ENCODE measurements at regions not wholly inside any gene's neighbourhood (a gene's known extent, or its start where the extent isn't known, plus 50 kb on each side); places are given as distances from the start of the nearest gene placed in this dataset.
"Not testable (repeated sequence)": the region's sequence is repeated elsewhere in the genome, so short reads cannot be mapped to it uniquely, and the experiment has no call there.

DNA sequence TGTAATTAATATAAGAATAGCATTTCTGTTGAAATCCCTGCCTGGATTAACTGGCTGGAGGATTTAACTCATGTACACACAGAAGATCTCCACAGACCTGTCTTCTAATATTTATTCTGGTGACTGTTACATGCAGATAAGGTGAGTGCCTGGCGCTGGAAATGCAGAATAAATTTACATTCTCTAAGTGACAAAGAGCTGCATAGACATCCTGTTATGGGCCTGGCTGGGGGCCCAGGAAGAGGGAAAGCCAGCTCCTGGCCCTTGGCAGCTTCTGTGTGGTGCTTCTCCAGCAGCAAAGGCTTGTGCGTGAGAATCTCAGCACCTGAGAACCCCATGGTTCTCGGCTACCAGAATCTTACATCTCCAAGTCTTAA is 446.6 kb downstream of the PTPRU start:
- DNase-seq (ENCODE audit: low spot score): no peak

GRCh38 chr1:29682171-29682918 is 446.0 kb downstream of the PTPRU start:
- DNase-seq (ENCODE audit: low spot score): no peak

GRCh38 chr1:29681416-29681815 is 445.1 kb downstream of the PTPRU start:
- DNase-seq (ENCODE audit: low spot score): not testable (repeated sequence)

DNA sequence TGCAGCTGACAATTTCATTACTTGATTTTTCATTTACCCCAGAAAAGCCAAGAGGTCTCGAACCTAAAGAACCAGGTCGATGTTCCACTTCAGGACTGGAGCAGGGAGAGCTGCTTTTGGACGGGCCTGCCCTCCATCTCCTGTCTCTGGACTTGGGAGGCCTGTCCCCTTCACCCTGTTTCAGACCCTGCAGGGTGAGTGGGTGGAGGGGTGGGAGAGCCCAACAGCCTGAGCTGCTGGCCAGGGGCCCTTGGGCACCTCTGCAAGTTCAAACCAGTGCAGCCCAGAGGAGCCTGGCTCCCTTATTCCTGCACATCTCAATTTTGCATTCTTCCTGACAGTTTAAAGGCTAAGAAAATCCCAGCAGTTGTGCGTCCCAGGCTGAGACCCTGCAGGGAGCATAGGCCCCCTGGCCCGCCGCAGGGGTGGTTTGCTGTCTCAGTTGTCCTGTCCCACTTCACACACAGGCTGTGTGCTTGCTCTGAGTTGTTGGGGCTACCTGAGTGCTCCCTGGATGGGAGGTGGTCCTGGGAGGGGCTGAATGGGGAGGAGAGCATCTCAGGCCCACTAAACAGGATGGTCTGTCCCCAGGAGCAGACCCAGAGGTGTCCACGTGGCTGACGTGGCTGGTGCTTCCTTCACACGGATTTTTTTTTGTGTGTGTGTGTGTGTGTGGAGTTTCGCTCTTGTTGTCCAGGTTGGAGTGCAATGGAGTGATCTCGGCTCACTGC is 443.7 kb downstream of the PTPRU start:
- no peak for DNase-seq (ENCODE audit: low spot score)

GRCh38 chr1:29679316-29679715 is 443.0 kb downstream of the PTPRU start:
- no peak for DNase-seq (ENCODE audit: low spot score)

DNA sequence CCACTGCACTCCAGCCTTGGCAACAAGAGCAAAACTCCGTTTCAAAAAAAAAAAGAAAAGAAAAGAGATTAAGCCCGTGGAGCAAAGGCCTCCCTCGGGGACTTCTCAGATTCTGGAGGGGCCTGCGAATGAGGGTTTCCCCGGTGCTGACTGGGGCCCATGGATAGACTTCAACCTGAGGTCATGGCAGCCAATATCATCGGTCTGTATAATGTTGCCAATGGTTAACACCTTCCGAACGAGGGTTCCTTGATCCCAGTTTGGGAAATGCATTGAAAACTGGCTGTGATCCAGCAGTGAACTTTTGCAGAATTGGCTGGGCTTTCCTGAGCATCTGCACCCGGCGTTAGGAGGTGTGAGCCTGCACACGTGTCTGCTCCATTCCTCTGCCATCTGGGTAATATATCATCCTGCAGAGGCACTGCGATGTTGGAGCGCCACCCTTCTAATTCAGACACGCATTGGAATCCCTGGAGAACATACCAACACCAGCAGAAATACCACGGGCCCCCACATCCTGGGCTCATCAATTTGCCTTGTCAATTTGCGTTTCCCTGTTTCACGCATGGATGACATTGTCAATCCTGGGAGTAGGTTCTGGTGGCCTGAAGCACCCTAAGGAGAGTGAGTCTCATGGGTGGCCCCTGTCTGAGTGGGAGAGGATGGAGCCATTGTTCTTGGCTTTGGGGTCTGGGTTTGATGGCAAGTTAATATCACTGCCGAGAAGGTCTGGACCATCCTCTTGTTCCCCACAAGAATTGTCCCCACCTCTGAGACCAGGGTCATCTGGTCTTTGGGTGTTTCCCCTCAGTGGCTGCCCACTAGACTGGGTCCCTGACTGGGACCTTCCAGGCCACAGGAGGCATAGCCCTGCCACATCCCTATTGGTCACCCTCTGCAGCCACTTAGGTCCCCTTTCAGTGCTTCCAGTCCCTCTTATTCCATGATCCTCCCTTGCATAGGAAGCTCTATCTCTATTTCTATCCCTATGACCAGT is 441.0 kb downstream of the PTPRU start:
- no peak for DNase-seq (ENCODE audit: low spot score)

DNA sequence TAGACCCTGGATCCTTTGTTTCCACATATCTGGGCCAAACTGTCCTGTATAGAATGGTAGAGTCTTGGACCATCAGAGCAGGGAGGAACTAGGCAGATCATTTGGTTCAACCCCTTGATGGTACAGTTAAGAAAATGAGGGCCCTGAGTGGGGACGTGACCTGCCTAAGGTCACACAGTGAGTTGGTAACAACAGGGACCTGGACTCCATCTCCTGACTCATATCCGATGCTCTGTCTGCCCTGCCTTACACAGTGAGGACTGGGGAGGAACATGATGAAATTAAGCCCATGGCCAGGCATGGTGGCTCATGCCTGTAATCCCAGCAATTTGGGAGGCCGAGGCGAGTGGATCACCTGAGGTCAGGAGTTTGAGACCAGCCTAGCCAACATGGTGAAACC is 440.2 kb downstream of the PTPRU start:
- DNase-seq (ENCODE audit: low spot score): no peak

DNA sequence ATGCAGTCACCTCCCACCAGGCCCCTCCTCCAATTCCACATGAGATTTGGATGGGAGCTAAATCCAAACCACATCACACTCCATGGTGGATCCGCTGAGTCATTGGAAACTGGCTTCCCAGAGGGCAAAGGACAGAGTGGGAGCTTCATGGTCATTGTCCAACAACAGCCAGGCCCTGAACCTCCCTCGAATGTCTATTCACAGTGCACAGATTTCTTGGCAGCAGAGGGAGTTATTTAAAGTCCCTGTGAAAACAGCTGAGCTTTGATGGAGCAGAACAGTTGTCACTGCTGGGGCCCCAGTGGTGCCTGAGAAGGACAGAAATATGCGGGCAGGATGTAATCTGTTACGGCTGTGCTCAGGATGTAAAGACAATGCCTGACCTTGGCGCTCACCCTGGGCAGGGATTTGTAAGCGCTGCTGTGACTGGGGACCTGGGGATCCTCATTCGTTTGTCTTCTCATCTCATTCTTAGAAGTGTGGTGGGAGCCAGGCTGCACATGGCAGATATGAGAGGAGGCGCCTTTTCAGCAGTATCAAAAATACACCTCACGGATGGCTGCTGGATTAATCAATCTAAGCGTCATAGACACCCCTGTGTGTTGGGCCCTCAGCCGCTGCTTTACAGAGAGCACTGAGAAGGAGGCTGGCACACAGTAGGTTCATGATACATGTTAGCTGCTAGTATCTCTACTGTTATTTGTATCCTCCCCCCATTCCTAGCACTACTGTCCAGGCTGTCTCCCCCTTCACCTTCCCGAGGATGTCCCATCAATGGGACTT is 439.4 kb downstream of the PTPRU start:
- no peak for DNase-seq (ENCODE audit: low spot score)

DNA sequence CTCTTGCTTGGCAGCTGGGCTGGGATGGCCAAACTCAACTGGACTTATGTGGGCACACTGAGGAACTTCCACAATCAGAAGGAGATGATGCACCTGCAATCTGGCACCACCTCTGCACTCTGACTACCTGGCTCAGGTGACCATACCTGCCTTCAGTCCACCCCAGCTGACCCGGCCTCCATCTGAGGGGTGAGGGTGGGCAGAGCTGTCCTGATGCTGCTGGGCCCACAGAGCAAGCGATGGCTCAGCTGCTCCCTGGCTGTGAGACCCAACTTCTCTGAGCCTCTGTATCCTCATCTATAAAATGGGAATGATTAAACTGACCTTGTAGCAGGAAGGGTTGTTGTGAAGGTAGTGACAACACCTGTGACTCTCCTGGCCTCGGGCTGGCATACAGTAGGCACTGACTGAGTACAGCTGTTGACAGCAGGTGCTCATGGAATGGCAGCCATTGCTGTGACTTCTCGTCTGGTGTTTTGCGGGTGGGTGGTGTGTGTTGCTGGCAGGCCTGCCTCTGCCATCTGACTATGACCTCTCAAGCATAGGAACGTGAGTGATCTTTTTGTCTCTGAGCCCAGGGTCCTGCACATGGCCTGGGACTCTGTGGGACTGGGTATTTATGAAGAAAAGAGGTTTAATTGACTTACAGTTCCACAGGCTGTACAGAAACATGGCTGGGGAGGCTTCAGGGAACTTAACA is 438.5 kb downstream of the PTPRU start:
- no peak for DNase-seq (ENCODE audit: low spot score)

- DNase-seq (ENCODE audit: low spot score): no peak
These were observed 437.6 kb downstream of the PTPRU start for GRCh38 chr1:29673669-29674626.

DNA sequence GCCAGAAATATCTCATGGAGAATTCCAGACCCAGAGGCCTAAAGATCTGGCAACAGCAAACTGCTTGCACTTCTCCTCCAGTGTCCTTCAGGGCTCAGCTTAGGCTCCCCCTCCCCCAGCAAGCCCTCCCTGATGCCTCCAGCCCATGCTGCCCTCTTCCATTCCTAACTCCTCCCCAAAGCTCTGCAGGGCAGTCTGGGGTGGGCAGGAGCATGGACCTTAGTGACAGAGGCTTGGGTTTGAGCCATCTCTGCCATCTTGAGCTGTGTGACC is 436.8 kb downstream of the PTPRU start:
- DNase-seq (ENCODE audit: low spot score): no peak

- DNase-seq (ENCODE audit: low spot score): no peak
These were observed 436.3 kb downstream of the PTPRU start for GRCh38 chr1:29672416-29673227.

DNA sequence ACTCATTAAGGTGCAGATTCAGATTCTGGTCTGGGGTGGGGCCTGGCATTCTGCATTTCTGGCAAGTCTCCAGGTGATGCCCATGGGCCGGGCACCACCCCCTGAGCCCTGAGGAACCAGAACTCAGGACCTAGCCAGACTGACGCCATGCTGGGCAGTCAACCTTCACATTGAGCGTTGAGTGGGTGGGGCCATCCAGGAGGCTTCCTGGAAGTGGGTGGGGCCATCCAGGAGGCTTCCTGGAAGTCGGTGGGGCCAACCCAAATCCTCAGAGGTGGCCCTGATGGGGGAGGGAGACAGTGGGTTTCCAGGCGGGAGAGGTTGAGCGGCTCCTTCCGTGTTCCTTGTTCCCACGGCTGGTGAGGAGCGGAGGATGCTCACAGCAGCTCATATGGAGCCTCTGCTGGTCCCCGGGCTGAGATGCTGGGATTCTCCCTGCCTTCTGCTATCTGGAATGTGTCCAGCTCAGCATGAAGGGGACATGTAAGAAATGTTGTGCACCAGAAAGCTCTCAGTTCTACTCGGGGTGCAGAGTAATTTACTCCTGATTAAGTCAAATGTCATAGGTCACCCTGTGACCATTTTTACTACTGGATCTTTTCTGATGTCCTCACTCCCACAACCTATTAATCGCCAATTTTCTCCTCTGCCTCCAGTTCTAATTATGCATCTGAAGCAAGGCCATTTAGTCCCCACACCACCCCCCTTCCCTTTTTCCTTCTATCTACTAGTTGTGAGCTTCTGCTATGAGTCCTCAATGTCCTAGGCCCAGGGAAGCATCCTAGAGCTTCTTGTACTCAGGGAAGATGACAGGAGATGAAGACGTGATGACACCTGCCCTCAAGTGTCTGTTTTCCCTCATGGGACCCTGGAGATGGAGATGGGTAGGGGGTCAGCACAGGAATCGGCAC is 435.4 kb downstream of the PTPRU start:
- DNase-seq (ENCODE audit: low spot score): no peak

DNA sequence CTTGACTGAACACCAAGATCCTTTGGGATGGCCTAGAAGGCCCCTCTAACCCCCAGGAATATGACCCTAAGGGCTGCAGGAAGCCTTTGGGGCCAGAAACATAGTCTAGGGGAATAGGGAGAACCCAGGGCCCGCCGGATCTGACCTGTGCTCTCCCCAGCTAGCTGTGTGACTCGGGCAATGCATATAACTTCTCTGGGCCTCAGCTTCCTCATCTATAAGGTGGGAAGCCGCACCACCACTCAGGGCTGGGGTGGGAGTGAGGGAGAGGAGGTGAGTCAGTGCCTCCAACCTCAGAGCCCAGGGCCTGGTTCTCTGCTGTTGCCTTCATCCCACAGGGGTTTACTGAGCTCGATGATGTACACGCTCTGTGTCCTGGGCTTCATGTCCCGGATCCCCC is 434.4 kb downstream of the PTPRU start:
- no peak for DNase-seq (ENCODE audit: low spot score)

GRCh38 chr1:29669912-29670311 is 433.6 kb downstream of the PTPRU start:
- DNase-seq (ENCODE audit: low spot score): no peak

- no peak for DNase-seq (ENCODE audit: low spot score)
These were observed 433.0 kb downstream of the PTPRU start for GRCh38 chr1:29669158-29669871.

DNA sequence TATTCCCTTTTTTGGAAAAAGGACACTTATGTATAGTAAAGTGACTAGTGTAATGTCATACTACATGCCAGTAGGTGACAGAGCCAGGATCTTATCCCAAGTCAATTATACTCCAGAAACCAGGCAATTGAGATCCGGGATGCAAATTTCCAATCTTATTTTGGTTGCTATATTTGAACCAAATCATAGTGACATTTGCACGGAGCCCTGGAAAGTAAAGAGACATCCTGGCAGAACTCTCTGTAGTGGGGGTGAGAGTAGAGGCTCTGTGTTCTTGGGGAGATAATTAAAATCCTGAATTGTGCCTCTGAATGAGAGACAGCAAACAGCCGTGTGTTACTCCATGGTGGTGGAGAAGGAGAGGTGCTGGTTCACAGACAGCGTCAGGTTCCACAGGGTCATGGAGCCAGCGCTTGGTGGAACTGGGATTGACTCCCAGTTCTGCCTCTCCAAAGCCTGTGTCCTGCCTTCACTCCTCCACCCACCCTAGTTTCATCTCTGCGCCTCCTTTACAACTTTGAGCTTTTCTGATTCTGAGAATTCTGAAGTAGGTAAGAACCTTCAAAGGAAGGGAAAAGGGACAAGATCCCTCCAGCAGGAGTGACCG is 432.3 kb downstream of the PTPRU start:
- no peak for DNase-seq (ENCODE audit: low spot score)
